Peyer's patch (tissue), 4 donors: ENCODE measurements at regions not wholly inside any gene's neighbourhood (a gene's known extent, or its start where the extent isn't known, plus 50 kb on each side); places are given as distances from the start of the nearest gene placed in this dataset.

Source experiments
- POLR2A ChIP-seq, 2 donors: fragments of 450-650 bp; IDR thresholded peaks; one replicate each; pipeline ENCODE4 v1.5.1; 2017; ENCODE audit warnings: antibody characterized with exemption in 2 of 2, mild to moderate bottlenecking in 2 of 2, moderate library complexity in 2 of 2
- TF ChIP-seq, protein P1 (sequence below), 6 experiments: fragments of 450-650 bp in 4 of 6; fragments of 200-600 bp in 2 of 6; sonication (generic) in 1 of 6; IDR thresholded peaks; one replicate each; pipeline ENCODE4 v1.5.1; 2017 to 2019; ENCODE audit warnings: antibody characterized with exemption in 6 of 6, mild to moderate bottlenecking in 3 of 6, moderate library complexity in 1 of 6

DNA sequence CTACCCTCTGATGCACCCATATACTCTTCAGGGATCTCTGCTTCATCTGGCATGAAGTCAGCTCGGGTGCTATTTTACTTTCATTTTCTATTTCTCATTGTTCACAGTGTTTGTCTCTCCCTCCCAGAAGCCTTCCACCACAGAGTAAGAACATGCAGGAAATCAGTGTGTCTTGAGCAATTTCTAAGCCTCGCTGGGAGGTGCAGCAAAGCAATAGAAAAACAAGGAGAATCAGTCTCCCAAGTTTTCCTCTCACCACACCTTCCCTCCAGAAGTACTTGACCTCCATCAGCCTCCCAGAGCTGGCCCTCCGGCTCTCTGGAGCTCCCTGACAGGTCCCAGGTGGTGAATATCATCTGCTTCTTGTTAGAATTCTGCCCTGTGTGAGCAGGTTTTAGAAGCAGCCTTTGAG, 594.7 kb upstream of the CAMK1G start:
- TF ChIP-seq, protein P1, sequence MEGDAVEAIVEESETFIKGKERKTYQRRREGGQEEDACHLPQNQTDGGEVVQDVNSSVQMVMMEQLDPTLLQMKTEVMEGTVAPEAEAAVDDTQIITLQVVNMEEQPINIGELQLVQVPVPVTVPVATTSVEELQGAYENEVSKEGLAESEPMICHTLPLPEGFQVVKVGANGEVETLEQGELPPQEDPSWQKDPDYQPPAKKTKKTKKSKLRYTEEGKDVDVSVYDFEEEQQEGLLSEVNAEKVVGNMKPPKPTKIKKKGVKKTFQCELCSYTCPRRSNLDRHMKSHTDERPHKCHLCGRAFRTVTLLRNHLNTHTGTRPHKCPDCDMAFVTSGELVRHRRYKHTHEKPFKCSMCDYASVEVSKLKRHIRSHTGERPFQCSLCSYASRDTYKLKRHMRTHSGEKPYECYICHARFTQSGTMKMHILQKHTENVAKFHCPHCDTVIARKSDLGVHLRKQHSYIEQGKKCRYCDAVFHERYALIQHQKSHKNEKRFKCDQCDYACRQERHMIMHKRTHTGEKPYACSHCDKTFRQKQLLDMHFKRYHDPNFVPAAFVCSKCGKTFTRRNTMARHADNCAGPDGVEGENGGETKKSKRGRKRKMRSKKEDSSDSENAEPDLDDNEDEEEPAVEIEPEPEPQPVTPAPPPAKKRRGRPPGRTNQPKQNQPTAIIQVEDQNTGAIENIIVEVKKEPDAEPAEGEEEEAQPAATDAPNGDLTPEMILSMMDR (IDR thresholded peaks at IDR 0.05) = no peak
- no peak for TF ChIP-seq POLR2A (IDR thresholded peaks at IDR 0.05)
